Tibial artery (tissue), 4 donors: ENCODE measurements at regions not wholly inside any gene's neighbourhood (a gene's known extent, or its start where the extent isn't known, plus 50 kb on each side); places are given as distances from the start of the nearest gene placed in this dataset.
"Not testable (repeated sequence)": the region's sequence is repeated elsewhere in the genome, so short reads cannot be mapped to it uniquely, and the experiment has no call there.

Experiments used
- DNase-seq, 2 donors: peaks; one replicate each; pipeline ENCODE4 v3.0.0-alpha.2; 2019
- H3K27ac ChIP-seq, 2 donors: fragments of 200-600 bp; sonication (generic) in 1 of 2; 1 replicate in 1 of 2; 2 replicates in 1 of 2; pipeline ENCODE4 v1.5.1; 2018 to 2019; ENCODE audit warnings: mild to moderate bottlenecking in 1 of 2
- H3K27me3 ChIP-seq, 2 donors: fragments of 200-600 bp; sonication (generic) in 1 of 2; one replicate each; pipeline versions ENCODE4 v1.5.1 to v1.6.0; 2016 to 2019
- H3K36me3 ChIP-seq, 3 donors: fragments of 200-600 bp; sonication (generic) in 2 of 3; one replicate each; pipeline ENCODE4 v1.5.1; 2016 to 2019; ENCODE audit warnings: mild to moderate bottlenecking in 2 of 3
- H3K4me1 ChIP-seq, 4 donors: fragments of 200-600 bp; sonication (generic) in 2 of 4; 1 replicate in 3 of 4; 2 replicates in 1 of 4; pipeline ENCODE4 v1.5.1; 2016 to 2019
- H3K4me3 ChIP-seq, 2 donors: fragments of 200-600 bp; sonication (generic) in 1 of 2; 1 replicate in 1 of 2; 2 replicates in 1 of 2; pipeline ENCODE4 v1.5.1; 2018 to 2019; ENCODE audit warnings: mild to moderate bottlenecking in 2 of 2
- H3K9me3 ChIP-seq, 3 donors: fragments of 200-600 bp; sonication (generic) in 1 of 3; one replicate each; pipeline ENCODE4 v1.5.1; 2016 to 2019
- intact Hi-C: fragments of 100-400 bp; cut with DNase I; formaldehyde crosslinking; loops from one replicate; pipeline ENCODE4 v1.15.0; 2023; ENCODE audit warnings: low total_unique reads
- TF ChIP-seq, protein P1 (sequence below), 2 experiments: fragments of 200-600 bp in 1 of 2; fragments of 450-650 bp in 1 of 2; IDR thresholded peaks; one replicate each; pipeline ENCODE4 v1.5.1; 2017 to 2019; ENCODE audit warnings: antibody characterized with exemption in 2 of 2, mild to moderate bottlenecking in 1 of 2, moderate library complexity in 1 of 2

- H3K27me3 ChIP-seq, result peaks cover 0 to 3% of the 10 kb centered on the region in 2 donors
- TF ChIP-seq, protein P1, sequence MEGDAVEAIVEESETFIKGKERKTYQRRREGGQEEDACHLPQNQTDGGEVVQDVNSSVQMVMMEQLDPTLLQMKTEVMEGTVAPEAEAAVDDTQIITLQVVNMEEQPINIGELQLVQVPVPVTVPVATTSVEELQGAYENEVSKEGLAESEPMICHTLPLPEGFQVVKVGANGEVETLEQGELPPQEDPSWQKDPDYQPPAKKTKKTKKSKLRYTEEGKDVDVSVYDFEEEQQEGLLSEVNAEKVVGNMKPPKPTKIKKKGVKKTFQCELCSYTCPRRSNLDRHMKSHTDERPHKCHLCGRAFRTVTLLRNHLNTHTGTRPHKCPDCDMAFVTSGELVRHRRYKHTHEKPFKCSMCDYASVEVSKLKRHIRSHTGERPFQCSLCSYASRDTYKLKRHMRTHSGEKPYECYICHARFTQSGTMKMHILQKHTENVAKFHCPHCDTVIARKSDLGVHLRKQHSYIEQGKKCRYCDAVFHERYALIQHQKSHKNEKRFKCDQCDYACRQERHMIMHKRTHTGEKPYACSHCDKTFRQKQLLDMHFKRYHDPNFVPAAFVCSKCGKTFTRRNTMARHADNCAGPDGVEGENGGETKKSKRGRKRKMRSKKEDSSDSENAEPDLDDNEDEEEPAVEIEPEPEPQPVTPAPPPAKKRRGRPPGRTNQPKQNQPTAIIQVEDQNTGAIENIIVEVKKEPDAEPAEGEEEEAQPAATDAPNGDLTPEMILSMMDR (IDR thresholded peaks at IDR 0.05), result no peak
- H3K36me3 ChIP-seq, result no peaks in the 10 kb centered on the region
- peak in 1 of 2 donors; percentile 29 for DNase-seq
- H3K9me3 ChIP-seq, result no peaks in the 10 kb centered on the region
- H3K4me3 ChIP-seq, result no peak overlapping the region
- no peak overlapping the region for H3K27ac ChIP-seq
- H3K4me1 ChIP-seq, result no peaks in the 10 kb centered on the region
- intact Hi-C loops, result no loop called here
Measured at GRCh38 chr6:14596410-14596809, 478.8 kb downstream of the CD83 start.

- DNase-seq, result no peak
- no peak overlapping the region for H3K4me3 ChIP-seq
- H3K27ac ChIP-seq, result no peak overlapping the region
- no peaks in the 10 kb centered on the region for H3K36me3 ChIP-seq
- no peaks in the 10 kb centered on the region for H3K9me3 ChIP-seq
- H3K27me3 ChIP-seq, result peaks cover 0 to 6% of the 10 kb centered on the region in 2 donors
- no peaks in the 10 kb centered on the region for H3K4me1 ChIP-seq
- intact Hi-C loops, result no loop called here
- TF ChIP-seq, protein P1 (IDR thresholded peaks at IDR 0.05), result no peak
Measured at GRCh38 chr6:14597090-14597489, 479.5 kb downstream of the CD83 start.

DNA sequence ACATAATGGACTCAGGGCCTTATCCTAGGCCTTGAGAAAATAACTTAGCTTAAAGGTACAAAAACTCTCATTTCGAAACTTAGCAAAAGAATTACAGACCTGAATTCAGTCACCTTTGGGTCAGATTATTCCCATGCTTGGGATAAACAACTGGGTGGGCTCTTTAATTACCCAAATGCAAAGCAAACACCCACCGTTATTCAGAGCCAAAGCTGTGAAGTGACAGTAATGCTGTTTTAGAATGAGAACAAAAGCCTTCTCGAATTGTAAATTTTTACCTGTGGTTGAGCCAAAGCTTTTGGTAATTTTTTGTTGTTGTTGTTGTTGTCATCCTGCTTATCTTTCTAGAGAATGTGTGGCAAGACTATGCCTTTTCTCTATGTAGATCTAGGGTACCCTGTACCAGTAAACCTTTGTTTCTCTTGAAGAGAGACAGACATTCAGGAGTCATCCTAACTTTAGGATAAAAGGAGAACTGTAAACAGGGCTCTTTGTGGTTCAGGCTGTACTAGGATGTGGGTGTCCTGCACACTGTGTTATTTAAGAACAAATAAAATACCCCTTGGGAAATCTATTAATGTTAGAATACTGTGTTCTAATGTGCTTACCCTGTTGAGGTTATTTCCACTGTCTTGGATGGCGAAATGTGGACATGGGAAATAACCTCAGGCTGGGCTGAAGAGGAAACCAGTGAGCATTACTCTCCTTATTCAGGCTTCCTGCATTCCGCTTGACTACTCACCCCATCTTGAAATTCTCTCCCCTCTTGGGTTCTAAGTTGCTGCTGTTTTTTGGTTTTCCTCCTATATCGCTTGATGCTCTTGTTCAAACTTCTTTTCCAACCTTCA is 480.7 kb downstream of the CD83 start:
- Histone ChIP-seq H3K36me3 (no peaks in the 10 kb centered on the region), H3K9me3 (no peaks in the 10 kb centered on the region), H3K4me3 (no peak overlapping the region), H3K27ac (no peak overlapping the region), H3K27me3 (peaks cover 0 to 6% of the 10 kb centered on the region in 2 donors), H3K4me1 (no peaks in the 10 kb centered on the region)
- TF ChIP-seq, protein P1 (IDR thresholded peaks at IDR 0.05), result no peak
- intact Hi-C loops, result no loop called here
- no peak for DNase-seq

- H3K4me1 ChIP-seq, intact Hi-C loops, DNase-seq, H3K27me3 ChIP-seq, H3K27ac ChIP-seq, H3K4me3 ChIP-seq, H3K36me3 ChIP-seq, H3K9me3 ChIP-seq: not testable (repeated sequence)
Measured at GRCh38 chr6:14600306-14600705, 482.7 kb downstream of the CD83 start.

GRCh38 chr6:14601490-14601889 is 483.9 kb downstream of the CD83 start:
- no peak for DNase-seq
- no peaks in the 10 kb centered on the region for H3K9me3 ChIP-seq
- TF ChIP-seq, protein P1 (IDR thresholded peaks at IDR 0.05), result no peak
- intact Hi-C loops, result no loop called here
- no peaks in the 10 kb centered on the region for H3K4me1 ChIP-seq
- H3K4me3 ChIP-seq, result no peak overlapping the region
- H3K36me3 ChIP-seq, result no peaks in the 10 kb centered on the region
- no peak overlapping the region for H3K27ac ChIP-seq
- H3K27me3 ChIP-seq, result peaks cover 0 to 6% of the 10 kb centered on the region in 2 donors

DNA sequence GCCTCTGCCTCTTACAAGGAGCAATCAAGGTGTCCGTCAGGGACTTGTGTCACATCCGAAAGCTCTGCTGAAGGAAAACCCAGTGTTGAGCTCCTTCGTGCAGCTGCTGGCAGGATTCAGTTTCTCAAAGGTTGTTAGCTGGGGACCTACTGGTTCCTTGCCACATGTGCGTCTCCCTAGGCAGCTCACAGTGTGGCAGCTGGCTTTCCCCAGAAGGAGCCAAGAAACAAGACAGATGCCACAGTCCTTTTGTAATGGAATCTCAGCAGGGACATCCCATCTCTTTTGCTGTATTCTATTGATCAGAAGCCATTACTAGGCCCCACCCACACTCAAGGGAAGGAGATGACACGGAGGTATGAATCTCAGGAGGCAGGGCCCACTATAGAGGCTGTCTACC is 488.8 kb downstream of the CD83 start:
- intact Hi-C loops, result no loop called here
- DNase-seq, result no peak
- TF ChIP-seq, protein P1 (IDR thresholded peaks at IDR 0.05), result no peak
- no peak overlapping the region for H3K27ac ChIP-seq
- peaks cover 0 to 3% of the 10 kb centered on the region in 2 donors for H3K27me3 ChIP-seq
- H3K4me3 ChIP-seq, result no peak overlapping the region
- no peaks in the 10 kb centered on the region for H3K36me3 ChIP-seq
- H3K4me1 ChIP-seq, result no peaks in the 10 kb centered on the region
- H3K9me3 ChIP-seq, result no peaks in the 10 kb centered on the region
